GM21526 (cell line): ENCODE measurements at regions not wholly inside any gene's neighbourhood (a gene's known extent, or its start where the extent isn't known, plus 50 kb on each side); places are given as distances from the start of the nearest gene placed in this dataset.

Source experiments
- ATAC-seq: cut with Tn5 transposase; IDR thresholded peaks from one replicate; pipeline ENCODE4 v1.9.1; 2021; ENCODE audit warnings: moderate library complexity; ENCODE audit not compliant: unreplicated experiment, low FRiP score

- ATAC-seq, result no peak
Measured at GRCh38 chr12:85504164-85504563, 224.1 kb downstream of the ALX1 start.

- ATAC-seq, result no peak
Measured at GRCh38 chr12:85504624-85505023, 224.6 kb downstream of the ALX1 start.

GRCh38 chr12:85507456-85507855, 227.4 kb downstream of the ALX1 start:
- no peak for ATAC-seq

- ATAC-seq, result no peak
Measured at GRCh38 chr12:85509081-85509856, 229.2 kb downstream of the ALX1 start.

- peak; percentile 76 for ATAC-seq
Measured at GRCh38 chr12:85509857-85510256, 229.8 kb downstream of the ALX1 start.

- no peak for ATAC-seq
Measured at GRCh38 chr12:85516039-85516438, 236.0 kb downstream of the ALX1 start.

- no peak for ATAC-seq
Measured at GRCh38 chr12:85516667-85517325, 236.8 kb downstream of the ALX1 start.

GRCh38 chr12:85519163-85519562, 239.1 kb downstream of the ALX1 start:
- no peak for ATAC-seq

- ATAC-seq, result no peak
Measured at GRCh38 chr12:85523197-85523596, 243.2 kb downstream of the ALX1 start.

GRCh38 chr12:85527192-85527591, 247.2 kb downstream of the ALX1 start:
- peak; percentile 85 for ATAC-seq

- ATAC-seq, result no peak
Measured at GRCh38 chr12:85529896-85530295, 249.9 kb downstream of the ALX1 start.

- no peak for ATAC-seq
Measured at GRCh38 chr12:85530456-85530855, 250.4 kb downstream of the ALX1 start.

- ATAC-seq, result peak; percentile 87
Measured at GRCh38 chr12:85531341-85531740, 251.3 kb downstream of the ALX1 start.

- no peak for ATAC-seq
Measured at GRCh38 chr12:85549640-85550039, 269.6 kb downstream of the ALX1 start.

- no peak for ATAC-seq
Measured at GRCh38 chr12:85550924-85551323, 270.9 kb downstream of the ALX1 start.

GRCh38 chr12:85552461-85552860, 272.4 kb downstream of the ALX1 start:
- no peak for ATAC-seq

- no peak for ATAC-seq
Measured at GRCh38 chr12:85557850-85558249, 277.8 kb downstream of the ALX1 start.

- no peak for ATAC-seq
Measured at GRCh38 chr12:85558684-85559083, 277.5 kb downstream of the RASSF9 start.

- no peak for ATAC-seq
Measured at GRCh38 chr12:85559127-85559526, 277.1 kb downstream of the RASSF9 start.

- no peak for ATAC-seq
Measured at GRCh38 chr12:85559536-85559935, 276.7 kb downstream of the RASSF9 start.

- ATAC-seq, result no peak
Measured at GRCh38 chr12:85562765-85563164, 273.4 kb downstream of the RASSF9 start.

GRCh38 chr12:85564786-85565185, 271.4 kb downstream of the RASSF9 start:
- ATAC-seq, result no peak
